MCF 10A (cell line): ENCODE measurements at regions not wholly inside any gene's neighbourhood (a gene's known extent, or its start where the extent isn't known, plus 50 kb on each side); places are given as distances from the start of the nearest gene placed in this dataset.

Experiments used
- BruUV-seq: library from RNA; stranded (reverse); fragments of 400-500 nt; replicated peaks from 2 replicates; lab custom pipeline; 2021; lab: Mats Ljungman, UMichigan
- CTCF ChIA-PET: fragments of 300-600 bp; sonication (Branson Sonifier 250); formaldehyde crosslinking; extraction: SDS; loops from one replicate; lab custom pipeline; 2021; ENCODE audit warnings: antibody characterized with exemption, inconsistent platforms; lab: Yijun Ruan, JAX
- POLR2A ChIA-PET: fragments of 300-600, 350-650 bp; sonication (Branson Sonifier 250); formaldehyde crosslinking; extraction: SDS; loops from one replicate; lab custom pipeline; 2020; ENCODE audit warnings: antibody characterized with exemption, inconsistent platforms; lab: Yijun Ruan, JAX
- DNase-seq: peaks from one replicate; pipeline ENCODE4 v3.0.0-alpha.2; 2018; ENCODE audit not compliant: unreplicated experiment
- H3K27ac Mint-ChIP-seq: one replicate; pipeline ENCODE4 v1.8.0; 2022; ENCODE audit warnings: mild to moderate bottlenecking, low read depth, mixed read lengths; ENCODE audit not compliant: unreplicated experiment
- H3K27me3 Mint-ChIP-seq: one replicate; pipeline ENCODE4 v1.8.0; 2022; ENCODE audit warnings: mixed read lengths; ENCODE audit not compliant: insufficient read depth, unreplicated experiment
- H3K36me3 Mint-ChIP-seq: one replicate; pipeline ENCODE4 v1.8.0; 2022; ENCODE audit warnings: mild to moderate bottlenecking, moderate library complexity, mixed read lengths; ENCODE audit not compliant: insufficient read depth, unreplicated experiment
- H3K4me1 Mint-ChIP-seq: one replicate; pipeline ENCODE4 v1.8.0; 2022; ENCODE audit warnings: mixed read lengths; ENCODE audit not compliant: insufficient read depth, unreplicated experiment
- H3K4me3 Mint-ChIP-seq: one replicate; pipeline ENCODE4 v1.8.0; 2022; ENCODE audit warnings: mild to moderate bottlenecking, moderate library complexity, mixed read lengths; ENCODE audit not compliant: unreplicated experiment
- H3K9me3 Mint-ChIP-seq: one replicate; pipeline ENCODE4 v1.8.0; 2022; ENCODE audit warnings: mixed read lengths; ENCODE audit not compliant: unreplicated experiment
- intact Hi-C: fragments of 100-400 bp; cut with micrococcal nuclease; formaldehyde crosslinking; loops from 2 replicates; pipeline ENCODE4 v1.14.1; 2022
- TF ChIP-seq, protein P1 (sequence below): fragments of 200-600 bp; IDR thresholded peaks from one replicate; pipeline ENCODE4 v1.8.0; 2022; ENCODE audit warnings: antibody characterized with exemption, mild to moderate bottlenecking; ENCODE audit not compliant: unreplicated experiment

DNA sequence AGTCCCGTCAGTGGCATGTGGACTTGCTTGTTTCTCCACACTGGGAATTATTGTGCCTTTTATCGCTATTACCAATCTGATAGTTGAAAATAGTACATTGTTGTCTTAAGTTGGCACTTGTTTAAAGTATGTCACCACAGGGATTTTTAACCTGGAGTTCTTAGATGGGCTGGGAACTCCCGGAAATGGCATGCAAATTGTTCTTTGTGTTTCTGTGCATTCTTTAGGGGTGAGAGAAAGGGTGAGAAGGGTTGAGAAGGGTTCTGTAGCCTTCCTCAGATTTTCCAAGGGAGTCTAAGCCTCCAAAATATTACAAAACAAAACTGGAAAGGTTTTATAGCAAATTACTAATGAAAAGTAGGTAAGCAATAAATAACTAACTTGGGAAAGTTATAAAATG lies 176.9 kb downstream of the ZIC3 start:
- TF ChIP-seq, protein P1, sequence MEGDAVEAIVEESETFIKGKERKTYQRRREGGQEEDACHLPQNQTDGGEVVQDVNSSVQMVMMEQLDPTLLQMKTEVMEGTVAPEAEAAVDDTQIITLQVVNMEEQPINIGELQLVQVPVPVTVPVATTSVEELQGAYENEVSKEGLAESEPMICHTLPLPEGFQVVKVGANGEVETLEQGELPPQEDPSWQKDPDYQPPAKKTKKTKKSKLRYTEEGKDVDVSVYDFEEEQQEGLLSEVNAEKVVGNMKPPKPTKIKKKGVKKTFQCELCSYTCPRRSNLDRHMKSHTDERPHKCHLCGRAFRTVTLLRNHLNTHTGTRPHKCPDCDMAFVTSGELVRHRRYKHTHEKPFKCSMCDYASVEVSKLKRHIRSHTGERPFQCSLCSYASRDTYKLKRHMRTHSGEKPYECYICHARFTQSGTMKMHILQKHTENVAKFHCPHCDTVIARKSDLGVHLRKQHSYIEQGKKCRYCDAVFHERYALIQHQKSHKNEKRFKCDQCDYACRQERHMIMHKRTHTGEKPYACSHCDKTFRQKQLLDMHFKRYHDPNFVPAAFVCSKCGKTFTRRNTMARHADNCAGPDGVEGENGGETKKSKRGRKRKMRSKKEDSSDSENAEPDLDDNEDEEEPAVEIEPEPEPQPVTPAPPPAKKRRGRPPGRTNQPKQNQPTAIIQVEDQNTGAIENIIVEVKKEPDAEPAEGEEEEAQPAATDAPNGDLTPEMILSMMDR, result no peak
- no peaks in the 10 kb centered on the region for H3K4me1 Mint-ChIP-seq
- CTCF ChIA-PET, result no interaction called here
- H3K36me3 Mint-ChIP-seq, result no peaks in the 10 kb centered on the region
- no peaks in the 10 kb centered on the region for H3K27me3 Mint-ChIP-seq
- no peak overlapping the region for H3K27ac Mint-ChIP-seq
- BruUV-seq, result no TSS peak
- POLR2A ChIA-PET, result no interaction called here
- H3K4me3 Mint-ChIP-seq, result no peak overlapping the region
- peaks cover 15% of the 10 kb centered on the region for H3K9me3 Mint-ChIP-seq
- intact Hi-C loops, result no loop called here
- DNase-seq, result no peak

DNA sequence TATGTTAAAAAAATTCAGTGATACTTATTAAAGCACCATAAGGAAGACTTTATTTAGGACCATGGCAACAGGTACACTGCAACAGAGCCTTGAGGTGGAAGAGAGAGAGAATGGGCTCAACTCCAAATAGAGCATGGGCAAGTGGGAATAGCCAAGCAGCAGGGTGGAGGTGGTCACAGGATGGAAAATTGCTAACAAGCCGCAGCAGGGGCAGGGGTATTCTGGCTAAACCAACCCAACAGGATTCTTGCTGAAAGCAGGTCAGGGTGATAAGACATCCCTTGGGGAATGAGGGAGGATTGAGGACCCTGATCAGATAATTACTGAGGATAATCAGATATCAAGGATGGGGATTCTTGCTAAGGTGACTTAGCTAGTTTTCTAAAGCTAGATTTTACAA lies 177.5 kb downstream of the ZIC3 start:
- Mint-ChIP-seq H3K4me3 (no peak overlapping the region), H3K9me3 (peaks cover 13% of the 10 kb centered on the region), H3K36me3 (no peaks in the 10 kb centered on the region), H3K27ac (no peak overlapping the region), H3K4me1 (no peaks in the 10 kb centered on the region), H3K27me3 (no peaks in the 10 kb centered on the region)
- intact Hi-C loops, result no loop called here
- TF ChIP-seq, protein P1, result no peak
- POLR2A ChIA-PET, result no interaction called here
- BruUV-seq, result no TSS peak
- no peak for DNase-seq
- CTCF ChIA-PET, result interaction anchor here (0.6 kb wide), 3 partner anchors 31 to 135 kb away, joined by 3 to 4 read pairs (median 3); no protein-coding TSS in a partner anchor

DNA sequence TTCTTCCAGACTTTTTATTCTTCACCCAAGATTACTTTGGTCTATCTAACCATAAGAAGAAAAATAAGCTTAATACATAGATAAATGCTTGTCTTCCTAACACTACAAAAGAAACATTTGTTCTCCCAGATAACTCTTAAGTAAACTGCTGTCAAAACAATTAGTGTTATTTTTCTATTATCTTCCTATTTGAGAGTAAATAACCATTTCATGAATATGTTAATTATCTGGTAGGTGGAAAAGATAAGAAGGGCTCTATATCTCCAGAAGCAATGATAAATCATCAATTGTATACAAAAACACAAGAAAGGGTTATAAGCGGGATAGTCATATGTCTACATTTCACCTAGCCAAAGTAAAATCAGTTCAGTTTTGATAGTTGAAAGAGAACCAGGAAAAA lies 180.4 kb downstream of the ZIC3 start:
- ChIA-PET CTCF (interaction anchor here (0.7 kb wide), 1 partner anchor 20 kb away, joined by 8 read pairs; no protein-coding TSS in a partner anchor), POLR2A (no interaction called here)
- Mint-ChIP-seq H3K4me3 (no peak overlapping the region), H3K9me3 (no peaks in the 10 kb centered on the region), H3K36me3 (no peaks in the 10 kb centered on the region), H3K27me3 (no peaks in the 10 kb centered on the region), H3K27ac (no peak overlapping the region), H3K4me1 (no peaks in the 10 kb centered on the region)
- BruUV-seq, result no TSS peak
- TF ChIP-seq, protein P1, result no peak
- intact Hi-C loops, result no loop called here
- DNase-seq, result no peak

DNA sequence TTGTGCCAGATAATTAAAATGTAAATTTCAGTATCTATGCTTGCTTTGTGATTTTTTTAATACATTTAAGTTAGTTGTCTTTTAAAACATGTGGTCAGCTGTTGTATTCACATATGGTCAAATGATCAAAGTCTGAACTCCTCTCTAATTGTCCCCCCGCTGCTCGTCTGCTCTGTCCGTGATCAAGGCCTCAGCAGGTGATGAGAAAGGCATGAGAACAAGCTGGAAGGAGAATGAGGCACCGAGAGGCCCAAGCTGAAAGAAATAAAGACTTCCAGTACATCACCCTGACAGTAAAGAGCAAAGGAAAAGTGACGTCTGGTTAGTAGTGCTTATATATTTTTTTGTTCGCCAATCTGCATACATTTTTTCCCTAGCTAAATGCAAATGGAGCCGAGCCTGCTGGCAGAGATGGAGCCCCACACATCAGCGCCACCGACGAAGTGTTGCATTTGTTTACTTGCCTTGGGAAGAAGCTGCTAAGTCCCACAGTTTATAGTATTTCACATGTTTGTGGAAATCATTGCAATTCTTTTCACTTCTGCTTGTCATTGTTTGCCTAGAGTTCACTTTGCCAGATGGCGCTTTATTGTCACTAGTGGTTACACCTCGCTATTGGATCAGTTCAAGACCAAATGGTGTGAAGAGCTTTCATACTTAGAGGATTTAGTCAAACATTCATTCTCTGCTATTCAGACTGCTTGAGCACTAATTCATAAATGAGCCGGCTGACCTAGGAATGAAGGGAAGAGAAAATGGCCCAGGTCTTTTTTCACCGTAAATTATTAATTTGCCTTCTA lies 181.5 kb downstream of the ZIC3 start:
- intact Hi-C loops, result no loop called here
- Mint-ChIP-seq H3K4me1 (no peaks in the 10 kb centered on the region), H3K27me3 (no peaks in the 10 kb centered on the region), H3K4me3 (no peak overlapping the region), H3K27ac (no peak overlapping the region), H3K36me3 (no peaks in the 10 kb centered on the region), H3K9me3 (no peaks in the 10 kb centered on the region)
- POLR2A ChIA-PET, result no interaction called here
- CTCF ChIA-PET, result no interaction called here
- BruUV-seq, result no TSS peak
- DNase-seq, result no peak
- TF ChIP-seq, protein P1, result no peak
